HG02970 (cell line): ENCODE measurements at regions not wholly inside any gene's neighbourhood (a gene's known extent, or its start where the extent isn't known, plus 50 kb on each side); places are given as distances from the start of the nearest gene placed in this dataset.

Experiments
- ATAC-seq: cut with Tn5 transposase; IDR thresholded peaks from one replicate; pipeline ENCODE4 v1.9.1; 2021; ENCODE audit warnings: mild to moderate bottlenecking, moderate library complexity, moderate number of reproducible peaks; ENCODE audit not compliant: unreplicated experiment, low FRiP score

GRCh38 chr1:194184425-194184824 lies 998.0 kb upstream of the B3GALT2 start:
- ATAC-seq = no peak

GRCh38 chr1:194181845-194182244 lies 995.4 kb upstream of the B3GALT2 start:
- no peak for ATAC-seq

DNA sequence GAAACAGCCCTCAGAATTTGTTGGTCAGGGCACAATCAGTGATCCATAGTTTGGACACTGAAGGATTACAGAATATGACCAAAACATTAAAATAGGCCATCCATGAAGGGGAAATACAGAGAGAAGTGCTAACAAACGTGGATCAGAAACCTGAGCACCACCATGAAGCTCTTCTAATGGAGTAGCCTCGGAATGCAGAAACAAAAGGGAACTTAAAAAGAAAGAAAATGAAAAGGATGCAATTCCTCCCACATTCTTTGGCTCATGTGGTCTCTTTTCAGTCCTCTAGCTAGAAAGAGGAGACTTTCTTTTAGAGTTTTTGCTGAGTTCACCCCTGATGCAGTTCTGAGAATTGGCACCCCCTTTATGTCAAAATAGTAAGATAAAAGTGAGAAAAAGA lies 989.8 kb upstream of the B3GALT2 start:
- ATAC-seq = no peak

GRCh38 chr1:194175251-194175650 lies 988.8 kb upstream of the B3GALT2 start:
- no peak for ATAC-seq

- no peak for ATAC-seq
Measured at GRCh38 chr1:194174528-194174927, 988.1 kb upstream of the B3GALT2 start.

GRCh38 chr1:194171596-194171995 lies 985.2 kb upstream of the B3GALT2 start:
- no peak for ATAC-seq

- no peak for ATAC-seq
Measured at GRCh38 chr1:194167956-194168640, 981.7 kb upstream of the B3GALT2 start.

GRCh38 chr1:194164755-194165154 lies 978.3 kb upstream of the B3GALT2 start:
- no peak for ATAC-seq

- no peak for ATAC-seq
Measured at GRCh38 chr1:194161591-194161990, 975.2 kb upstream of the B3GALT2 start.

DNA sequence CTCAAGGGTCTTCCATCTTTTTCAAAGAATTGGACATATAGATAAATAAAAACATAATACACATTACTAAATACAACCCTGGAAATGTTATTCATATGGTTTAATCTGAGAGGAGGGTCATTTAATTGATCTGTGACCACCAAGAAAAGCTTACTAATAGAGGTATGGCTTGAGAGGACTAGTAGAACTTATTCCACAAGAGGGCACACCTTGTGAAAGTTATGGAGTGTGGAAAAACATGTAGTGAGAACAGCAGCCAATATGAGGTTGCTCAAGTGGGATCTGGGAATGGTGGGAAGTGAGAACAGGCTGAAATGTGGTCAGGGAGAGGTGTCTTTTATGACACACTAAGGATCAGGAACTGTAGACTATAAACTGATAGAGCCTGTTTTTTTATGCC lies 973.5 kb upstream of the B3GALT2 start:
- ATAC-seq = no peak

GRCh38 chr1:194155962-194156361 lies 969.5 kb upstream of the B3GALT2 start:
- ATAC-seq = no peak

GRCh38 chr1:194151056-194151455 lies 964.6 kb upstream of the B3GALT2 start:
- no peak for ATAC-seq

GRCh38 chr1:194150242-194150641 lies 963.8 kb upstream of the B3GALT2 start:
- ATAC-seq = no peak

GRCh38 chr1:194133152-194133551 lies 946.7 kb upstream of the B3GALT2 start:
- ATAC-seq = no peak

DNA sequence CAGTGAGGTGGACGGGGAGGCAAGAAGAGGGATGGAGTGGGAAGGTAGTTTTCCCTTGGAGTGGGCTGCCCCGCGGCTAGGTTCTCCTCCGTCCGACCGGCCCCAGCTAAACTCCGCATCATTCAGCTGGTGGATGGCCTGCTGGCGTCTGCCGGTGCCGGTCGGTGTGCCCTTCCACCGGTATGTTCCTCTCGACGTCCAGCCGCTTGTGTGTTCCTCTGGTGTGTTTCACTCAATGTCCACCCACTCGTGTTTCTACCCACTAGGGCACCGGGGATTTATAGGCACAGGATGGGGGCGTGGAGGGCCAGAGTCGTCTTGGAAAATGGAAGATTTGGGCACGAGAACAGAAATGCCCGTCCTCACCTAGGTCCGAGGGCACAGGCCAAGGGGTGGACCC lies 931.7 kb upstream of the B3GALT2 start:
- ATAC-seq = no peak

- ATAC-seq = no peak
Measured at GRCh38 chr1:194117582-194117981, 931.2 kb upstream of the B3GALT2 start.

DNA sequence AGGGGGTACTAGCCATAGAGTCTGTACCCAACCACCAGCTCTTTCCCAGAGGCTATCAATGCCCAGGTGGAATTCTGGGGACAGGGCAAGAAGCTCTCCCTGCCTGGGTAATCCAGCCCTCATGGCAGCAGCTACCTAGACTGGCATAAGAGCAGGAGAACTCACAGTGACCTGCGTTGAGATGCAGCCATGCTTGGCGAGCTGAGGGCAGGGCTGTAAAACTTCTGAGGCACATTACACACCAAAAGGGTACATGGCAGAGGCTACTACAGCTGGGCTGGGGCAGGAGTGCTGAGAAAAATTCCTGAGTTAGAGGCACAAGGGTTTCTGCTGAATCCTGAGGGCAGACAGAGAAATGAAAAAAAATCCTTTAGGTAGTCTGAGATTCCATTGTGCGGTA lies 927.9 kb upstream of the B3GALT2 start:
- no peak for ATAC-seq

- no peak for ATAC-seq
Measured at GRCh38 chr1:194105381-194105780, 919.0 kb upstream of the B3GALT2 start.

GRCh38 chr1:194104247-194104844 lies 917.9 kb upstream of the B3GALT2 start:
- ATAC-seq = no peak

DNA sequence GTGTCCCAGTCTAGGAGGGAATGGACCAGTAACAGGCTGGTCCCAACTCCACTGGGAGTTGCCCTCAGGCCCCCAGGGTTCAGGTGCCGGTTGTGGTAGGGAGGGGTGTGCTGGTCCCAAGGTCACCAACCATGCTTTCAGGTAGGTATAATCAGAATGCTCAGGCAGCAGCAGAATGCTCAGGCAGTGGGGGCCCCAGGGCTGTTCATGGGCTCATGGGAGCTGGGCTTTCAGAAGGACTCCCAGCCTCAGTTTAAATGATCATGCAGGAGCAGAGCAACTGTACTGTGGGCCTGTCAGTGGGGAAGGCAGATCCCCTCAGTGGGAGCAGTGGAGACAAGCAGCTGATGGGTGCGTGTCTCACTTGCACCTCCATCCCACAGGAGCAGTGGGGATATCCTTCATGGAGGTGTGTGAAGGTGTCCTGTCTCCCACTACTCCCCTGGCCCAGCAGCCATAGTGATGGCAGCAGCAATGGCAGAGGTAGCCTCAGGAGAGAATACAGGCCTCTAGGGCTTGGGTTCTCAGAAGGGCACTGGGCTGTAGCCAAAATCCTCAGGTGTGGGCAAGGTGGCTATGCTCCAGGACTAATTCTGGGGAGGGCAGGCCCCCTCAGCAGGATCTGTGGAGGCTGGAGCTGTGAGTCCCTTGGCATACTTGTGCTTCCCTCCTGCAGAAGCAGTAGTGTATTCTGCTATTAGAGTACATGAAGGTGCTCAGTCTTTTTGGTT lies 917.3 kb upstream of the B3GALT2 start:
- ATAC-seq = no peak

DNA sequence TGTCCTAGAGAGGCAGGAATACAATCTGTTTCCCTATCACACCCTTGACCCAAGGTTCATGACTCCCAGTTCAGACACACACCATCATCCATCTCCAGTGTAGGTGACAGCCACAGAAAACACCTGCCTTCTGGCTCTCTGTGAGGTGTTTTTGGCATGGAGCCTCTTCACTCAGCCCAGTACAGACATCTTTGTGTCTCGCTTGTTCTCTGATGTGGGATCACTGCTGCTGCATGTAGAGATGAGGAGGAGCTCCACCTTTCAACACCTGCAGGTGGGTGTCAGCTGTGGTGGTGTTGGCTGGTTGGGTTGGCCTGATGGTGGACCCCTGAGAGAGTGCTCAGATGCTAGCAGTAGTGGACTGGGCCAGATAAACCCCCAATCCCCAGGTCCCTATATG lies 916.7 kb upstream of the B3GALT2 start:
- no peak for ATAC-seq

GRCh38 chr1:194102607-194103006 lies 916.2 kb upstream of the B3GALT2 start:
- ATAC-seq = no peak
